ENCODE measurements at regions not wholly inside any gene's neighbourhood (a gene's known extent, or its start where the extent isn't known, plus 50 kb on each side); places are given as distances from the start of the nearest gene placed in this dataset.

DNA sequence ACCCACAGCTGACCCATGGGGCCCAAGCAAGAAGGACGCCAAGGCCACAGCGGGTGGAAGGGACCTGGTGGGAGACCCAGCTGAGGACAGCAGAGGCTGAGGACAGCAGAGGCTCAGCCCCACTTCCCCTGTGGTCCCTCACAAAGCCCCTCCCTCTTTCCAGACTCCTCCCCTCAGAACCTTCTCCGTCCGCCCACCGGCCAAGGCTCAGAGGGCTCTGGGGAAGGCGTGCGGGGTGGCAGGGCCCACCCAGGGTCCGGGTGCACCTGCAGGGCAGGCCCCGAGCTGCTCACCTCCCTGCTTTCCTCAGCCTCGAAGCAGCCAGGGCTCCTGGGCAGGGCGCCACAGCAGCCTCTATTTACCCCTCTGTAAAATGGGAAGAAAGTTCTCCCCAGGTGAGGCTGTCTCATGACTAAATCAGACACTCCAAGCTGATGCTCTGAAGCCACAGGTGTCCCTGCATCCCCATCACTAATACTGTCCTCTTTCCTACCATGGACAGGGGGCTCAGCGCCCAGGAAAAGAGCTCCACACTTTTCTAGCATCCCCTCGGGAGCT lies 137.9 kb upstream of the PPP1R26 start:
- Histone ChIP-seq H2AFZ (ENCODE audit: low read depth, low read length) (no peak overlapping the region), H3K9me3 (ENCODE audit: low read length) (no peaks in the 10 kb centered on the region), H3K27ac (ENCODE audit: low read length) (no peak overlapping the region), H3K9me2 (ENCODE audit: insufficient read depth, low read length) (no peaks in the 10 kb centered on the region), H3F3A (ENCODE audit: insufficient read depth, low read length, poor library complexity, severe bottlenecking) (no peaks in the 10 kb centered on the region), H3K4me3 (ENCODE audit: low read length) (no peak overlapping the region), H3K9ac (ENCODE audit: low read length) (no peak overlapping the region), H3K27me3 (ENCODE audit: insufficient read depth, low read depth, low read length) (no peaks in the 10 kb centered on the region), H3K4me2 (ENCODE audit: low read length) (no peak overlapping the region), H4K20me1 (ENCODE audit: insufficient read depth) (no peaks in the 10 kb centered on the region), H3K79me2 (replicated peaks; ENCODE audit: insufficient read depth, low read length) (no peaks in the 10 kb centered on the region), H3K36me3 (ENCODE audit: insufficient read depth, low read length) (no peaks in the 10 kb centered on the region)
- TF ChIP-seq EZH2 (IDR thresholded peaks at IDR 0.05; ENCODE audit: borderline replicate concordance, insufficient read depth, low read length, poor library complexity, severe bottlenecking), result no peak
- TF ChIP-seq EP300 (conservative IDR thresholded peaks at IDR 0.05; ENCODE audit: poor library complexity, severe bottlenecking), result no peak
- TF ChIP-seq, protein P1, sequence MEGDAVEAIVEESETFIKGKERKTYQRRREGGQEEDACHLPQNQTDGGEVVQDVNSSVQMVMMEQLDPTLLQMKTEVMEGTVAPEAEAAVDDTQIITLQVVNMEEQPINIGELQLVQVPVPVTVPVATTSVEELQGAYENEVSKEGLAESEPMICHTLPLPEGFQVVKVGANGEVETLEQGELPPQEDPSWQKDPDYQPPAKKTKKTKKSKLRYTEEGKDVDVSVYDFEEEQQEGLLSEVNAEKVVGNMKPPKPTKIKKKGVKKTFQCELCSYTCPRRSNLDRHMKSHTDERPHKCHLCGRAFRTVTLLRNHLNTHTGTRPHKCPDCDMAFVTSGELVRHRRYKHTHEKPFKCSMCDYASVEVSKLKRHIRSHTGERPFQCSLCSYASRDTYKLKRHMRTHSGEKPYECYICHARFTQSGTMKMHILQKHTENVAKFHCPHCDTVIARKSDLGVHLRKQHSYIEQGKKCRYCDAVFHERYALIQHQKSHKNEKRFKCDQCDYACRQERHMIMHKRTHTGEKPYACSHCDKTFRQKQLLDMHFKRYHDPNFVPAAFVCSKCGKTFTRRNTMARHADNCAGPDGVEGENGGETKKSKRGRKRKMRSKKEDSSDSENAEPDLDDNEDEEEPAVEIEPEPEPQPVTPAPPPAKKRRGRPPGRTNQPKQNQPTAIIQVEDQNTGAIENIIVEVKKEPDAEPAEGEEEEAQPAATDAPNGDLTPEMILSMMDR (IDR thresholded peaks at IDR 0.05; ENCODE audit: poor library complexity, severe bottlenecking), result no peak
- TF ChIP-seq TAF1 (IDR thresholded peaks at IDR 0.05; ENCODE audit: low read depth), result no peak
- no peak for TF ChIP-seq SMC3 (conservative IDR thresholded peaks at IDR 0.05; ENCODE audit: poor library complexity)
- TF ChIP-seq POLR2AphosphoS5 (IDR thresholded peaks at IDR 0.05), result no peak
- no peak for TF ChIP-seq MXI1 (conservative IDR thresholded peaks at IDR 0.05; ENCODE audit: poor library complexity, severe bottlenecking)
- TF ChIP-seq, protein P2, sequence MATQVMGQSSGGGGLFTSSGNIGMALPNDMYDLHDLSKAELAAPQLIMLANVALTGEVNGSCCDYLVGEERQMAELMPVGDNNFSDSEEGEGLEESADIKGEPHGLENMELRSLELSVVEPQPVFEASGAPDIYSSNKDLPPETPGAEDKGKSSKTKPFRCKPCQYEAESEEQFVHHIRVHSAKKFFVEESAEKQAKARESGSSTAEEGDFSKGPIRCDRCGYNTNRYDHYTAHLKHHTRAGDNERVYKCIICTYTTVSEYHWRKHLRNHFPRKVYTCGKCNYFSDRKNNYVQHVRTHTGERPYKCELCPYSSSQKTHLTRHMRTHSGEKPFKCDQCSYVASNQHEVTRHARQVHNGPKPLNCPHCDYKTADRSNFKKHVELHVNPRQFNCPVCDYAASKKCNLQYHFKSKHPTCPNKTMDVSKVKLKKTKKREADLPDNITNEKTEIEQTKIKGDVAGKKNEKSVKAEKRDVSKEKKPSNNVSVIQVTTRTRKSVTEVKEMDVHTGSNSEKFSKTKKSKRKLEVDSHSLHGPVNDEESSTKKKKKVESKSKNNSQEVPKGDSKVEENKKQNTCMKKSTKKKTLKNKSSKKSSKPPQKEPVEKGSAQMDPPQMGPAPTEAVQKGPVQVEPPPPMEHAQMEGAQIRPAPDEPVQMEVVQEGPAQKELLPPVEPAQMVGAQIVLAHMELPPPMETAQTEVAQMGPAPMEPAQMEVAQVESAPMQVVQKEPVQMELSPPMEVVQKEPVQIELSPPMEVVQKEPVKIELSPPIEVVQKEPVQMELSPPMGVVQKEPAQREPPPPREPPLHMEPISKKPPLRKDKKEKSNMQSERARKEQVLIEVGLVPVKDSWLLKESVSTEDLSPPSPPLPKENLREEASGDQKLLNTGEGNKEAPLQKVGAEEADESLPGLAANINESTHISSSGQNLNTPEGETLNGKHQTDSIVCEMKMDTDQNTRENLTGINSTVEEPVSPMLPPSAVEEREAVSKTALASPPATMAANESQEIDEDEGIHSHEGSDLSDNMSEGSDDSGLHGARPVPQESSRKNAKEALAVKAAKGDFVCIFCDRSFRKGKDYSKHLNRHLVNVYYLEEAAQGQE (IDR thresholded peaks at IDR 0.05; ENCODE audit: borderline replicate concordance), result no peak
- no peak for TF ChIP-seq RAD21 (conservative IDR thresholded peaks at IDR 0.05)

DNA sequence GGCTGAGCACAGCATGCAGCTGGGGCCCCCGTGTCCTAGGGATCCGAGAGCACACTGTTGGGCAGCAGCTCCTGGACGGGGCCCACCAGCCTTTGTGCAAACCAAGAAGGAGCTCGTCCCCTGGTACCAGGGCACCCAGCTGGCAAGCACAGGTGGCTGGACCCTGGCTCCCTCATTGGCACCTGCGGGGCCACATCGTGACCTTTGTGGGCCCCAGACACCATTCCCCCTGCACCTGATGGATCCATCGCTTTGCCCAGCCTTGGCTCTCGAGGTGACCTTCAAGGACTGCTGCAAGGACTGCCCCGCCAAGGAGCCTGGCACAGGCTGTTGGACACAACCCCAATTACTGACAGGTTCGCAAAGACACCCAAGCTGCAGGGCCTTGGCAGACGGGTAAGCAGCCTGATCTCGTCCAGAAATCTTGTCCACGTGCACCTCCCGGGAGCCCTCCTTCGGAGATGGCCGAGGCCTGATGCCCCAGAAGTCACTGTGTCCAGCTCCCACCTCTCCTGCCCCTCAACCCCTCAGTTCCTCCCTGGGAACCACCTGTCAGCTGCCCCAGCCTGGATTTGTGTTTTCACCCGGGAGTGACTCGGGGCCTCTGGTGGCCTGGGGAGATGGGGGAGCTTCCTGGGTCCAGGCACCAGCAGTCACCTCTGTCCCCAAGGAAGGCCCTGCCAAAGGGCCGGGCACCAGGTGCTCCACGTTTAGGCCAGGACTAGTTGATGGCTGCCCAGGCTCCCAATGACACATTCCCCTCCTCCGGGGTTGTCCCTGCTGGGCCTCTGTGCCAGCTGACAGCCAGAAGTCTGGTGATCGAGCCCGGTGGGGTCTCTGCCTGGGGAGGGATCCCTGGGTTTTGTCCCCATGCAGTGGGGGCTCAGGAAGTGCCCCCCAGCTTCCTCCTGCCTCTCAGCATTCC lies 137.1 kb upstream of the PPP1R26 start:
- H3K9me3 ChIP-seq (ENCODE audit: low read length), result no peaks in the 10 kb centered on the region
- H3K4me2 ChIP-seq (ENCODE audit: low read length), result no peak overlapping the region
- H3K36me3 ChIP-seq (ENCODE audit: insufficient read depth, low read length), result no peaks in the 10 kb centered on the region
- no peak overlapping the region for H2AFZ ChIP-seq (ENCODE audit: low read depth, low read length)
- no peak overlapping the region for H3K4me3 ChIP-seq (ENCODE audit: low read length)
- H3F3A ChIP-seq (ENCODE audit: insufficient read depth, low read length, poor library complexity, severe bottlenecking), result no peaks in the 10 kb centered on the region
- H3K27ac ChIP-seq (ENCODE audit: low read length), result no peak overlapping the region
- H3K27me3 ChIP-seq (ENCODE audit: insufficient read depth, low read depth, low read length), result no peaks in the 10 kb centered on the region
- no peaks in the 10 kb centered on the region for H3K79me2 ChIP-seq (replicated peaks; ENCODE audit: insufficient read depth, low read length)
- no peak overlapping the region for H3K9ac ChIP-seq (ENCODE audit: low read length)
- no peaks in the 10 kb centered on the region for H3K9me2 ChIP-seq (ENCODE audit: insufficient read depth, low read length)
- no peaks in the 10 kb centered on the region for H4K20me1 ChIP-seq (ENCODE audit: insufficient read depth)
- TF ChIP-seq EP300 (conservative IDR thresholded peaks at IDR 0.05; ENCODE audit: poor library complexity, severe bottlenecking), result no peak
- TF ChIP-seq TAF1 (IDR thresholded peaks at IDR 0.05; ENCODE audit: low read depth), result no peak
- no peak for TF ChIP-seq EZH2 (IDR thresholded peaks at IDR 0.05; ENCODE audit: borderline replicate concordance, insufficient read depth, low read length, poor library complexity, severe bottlenecking)
- TF ChIP-seq MXI1 (conservative IDR thresholded peaks at IDR 0.05; ENCODE audit: poor library complexity, severe bottlenecking), result no peak
- TF ChIP-seq POLR2AphosphoS5 (IDR thresholded peaks at IDR 0.05), result no peak
- no peak for TF ChIP-seq SMC3 (conservative IDR thresholded peaks at IDR 0.05; ENCODE audit: poor library complexity)
- TF ChIP-seq, protein P2 (IDR thresholded peaks at IDR 0.05; ENCODE audit: borderline replicate concordance), result no peak
- TF ChIP-seq, protein P1 (IDR thresholded peaks at IDR 0.05; ENCODE audit: poor library complexity, severe bottlenecking), result no peak
- no peak for TF ChIP-seq RAD21 (conservative IDR thresholded peaks at IDR 0.05)
